Astrocyte (in vitro differentiated cells and primary cell): ENCODE measurements at regions not wholly inside any gene's neighbourhood (a gene's known extent, or its start where the extent isn't known, plus 50 kb on each side); places are given as distances from the start of the nearest gene placed in this dataset.

Experiments used
- DNase-seq: peaks from one replicate; pipeline ENCODE4 v3.0.0-alpha.2; 2010; ENCODE audit warnings: low read depth
- FAIRE-seq: peaks from 2 replicates; lab custom pipeline; 2011; peaks lifted over from hg19 to GRCh38; lab: Jason Lieb, UNC
- H2AFZ ChIP-seq: 2 replicates; pipeline ENCODE4 v1.6.0; 2012; ENCODE audit warnings: low read depth, low read length, inconsistent platforms
- H3K27ac ChIP-seq: 2 replicates; pipeline ENCODE4 v1.5.1; 2011; ENCODE audit warnings: low read depth, low read length, inconsistent platforms
- H3K27me3 ChIP-seq: 2 replicates; pipeline ENCODE4 v1.6.0; 2011; ENCODE audit warnings: low read length, inconsistent platforms; ENCODE audit not compliant: insufficient read depth
- H3K36me3 ChIP-seq: 2 replicates; pipeline ENCODE4 v1.5.1; 2011; ENCODE audit warnings: low read length, inconsistent platforms; ENCODE audit not compliant: insufficient read depth
- H3K4me1 ChIP-seq: 2 replicates; pipeline ENCODE4 v1.5.1; 2011; ENCODE audit warnings: low read length, inconsistent platforms; ENCODE audit not compliant: insufficient read depth
- H3K4me2 ChIP-seq: 2 replicates; pipeline ENCODE4 v1.6.0; 2012; ENCODE audit warnings: low read length, inconsistent platforms
- H3K4me3 ChIP-seq: 2 replicates; pipeline ENCODE4 v1.5.1; 2011; ENCODE audit warnings: low read depth, mild to moderate bottlenecking, low read length, inconsistent platforms; ENCODE audit not compliant: insufficient read depth
- H3K79me2 ChIP-seq: 2 replicates; pipeline ENCODE4 v1.6.0; 2012; ENCODE audit warnings: mild to moderate bottlenecking, low read length, inconsistent platforms; ENCODE audit not compliant: insufficient read depth
- H3K9ac ChIP-seq: 2 replicates; pipeline ENCODE4 v1.6.0; 2012; ENCODE audit warnings: mild to moderate bottlenecking, low read length, inconsistent platforms
- H3K9me3 ChIP-seq: 2 replicates; pipeline ENCODE4 v1.5.1; 2012; ENCODE audit warnings: low read depth, mild to moderate bottlenecking, low read length, inconsistent platforms; ENCODE audit not compliant: insufficient read depth
- H4K20me1 ChIP-seq: 2 replicates; pipeline ENCODE4 v1.6.0; 2012; ENCODE audit warnings: low read length, inconsistent platforms; ENCODE audit not compliant: insufficient read depth
- H3K27ac Mint-ChIP-seq: one replicate; pipeline ENCODE4 v1.8.0; 2021; ENCODE audit warnings: mild to moderate bottlenecking, mixed read lengths; ENCODE audit not compliant: unreplicated experiment
- H3K27me3 Mint-ChIP-seq: one replicate; pipeline ENCODE4 v1.8.0; 2021; ENCODE audit warnings: low read depth, mixed read lengths; ENCODE audit not compliant: unreplicated experiment
- H3K36me3 Mint-ChIP-seq: one replicate; pipeline ENCODE4 v1.8.0; 2021; ENCODE audit warnings: low read depth, mixed read lengths; ENCODE audit not compliant: unreplicated experiment
- H3K4me1 Mint-ChIP-seq: one replicate; pipeline ENCODE4 v1.8.0; 2021; ENCODE audit warnings: low read depth, mixed read lengths; ENCODE audit not compliant: unreplicated experiment
- H3K4me3 Mint-ChIP-seq: one replicate; pipeline ENCODE4 v1.8.0; 2021; ENCODE audit warnings: mild to moderate bottlenecking, moderate library complexity, mixed read lengths; ENCODE audit not compliant: unreplicated experiment
- H3K9me3 Mint-ChIP-seq: one replicate; pipeline ENCODE4 v1.8.0; 2021; ENCODE audit warnings: mild to moderate bottlenecking, mixed read lengths; ENCODE audit not compliant: unreplicated experiment
- CTCF ChIP-seq: IDR thresholded peaks from 2 replicates; pipeline ENCODE4 v1.5.1; 2011; ENCODE audit warnings: low read depth, mild to moderate bottlenecking, inconsistent platforms, low read length, moderate library complexity; ENCODE audit not compliant: insufficient read depth
- EZH2 ChIP-seq: IDR thresholded peaks from 2 replicates; pipeline ENCODE4 v1.6.1; 2012; ENCODE audit warnings: mild to moderate bottlenecking, low read length, inconsistent platforms; ENCODE audit not compliant: insufficient read depth

DNA sequence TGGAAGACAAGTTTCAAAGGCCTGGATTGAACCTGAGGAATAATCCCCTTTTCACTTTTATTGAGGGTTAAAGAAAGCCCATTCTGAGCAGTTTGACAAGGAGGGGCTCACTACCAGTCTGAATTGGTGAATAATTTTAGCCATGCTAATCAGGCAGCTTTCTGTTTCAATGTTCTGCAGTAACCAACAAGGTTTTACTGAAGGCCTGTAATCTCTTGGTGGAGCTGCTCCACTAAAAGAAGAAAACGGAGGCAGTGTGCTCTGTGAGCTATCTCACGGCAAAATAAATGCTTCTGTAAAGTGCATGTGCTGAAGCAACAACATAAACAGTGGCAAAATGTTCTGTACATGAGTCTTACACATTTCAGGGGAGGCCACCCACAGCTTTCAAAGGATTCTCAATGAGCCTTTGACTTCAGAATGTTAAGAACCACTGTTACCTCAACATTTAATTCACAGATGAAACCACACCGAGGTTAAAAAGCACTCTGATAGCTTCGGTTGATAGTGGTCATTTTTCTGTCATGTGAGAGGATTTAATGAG lies 111.2 kb downstream of the LRIG3 start:
- no peaks in the 10 kb centered on the region for H4K20me1 ChIP-seq
- no peaks in the 10 kb centered on the region for H3K9me3 Mint-ChIP-seq
- H3K27ac Mint-ChIP-seq = peak overlapping the region; percentile 14
- no peak overlapping the region for H3K27ac ChIP-seq
- H3K36me3 Mint-ChIP-seq = no peaks in the 10 kb centered on the region
- no peaks in the 10 kb centered on the region for H3K27me3 Mint-ChIP-seq
- H3K36me3 ChIP-seq = no peaks in the 10 kb centered on the region
- no peak overlapping the region for H3K4me2 ChIP-seq
- H3K79me2 ChIP-seq = no peaks in the 10 kb centered on the region
- DNase-seq = peak; percentile 22
- H3K9ac ChIP-seq = no peak overlapping the region
- H3K4me3 ChIP-seq = no peak overlapping the region
- TF ChIP-seq CTCF (no peak), EZH2 (no peak)
- H3K4me1 Mint-ChIP-seq = peaks cover 43% of the 10 kb centered on the region
- no peaks in the 10 kb centered on the region for H3K9me3 ChIP-seq
- no peak overlapping the region for H3K4me3 Mint-ChIP-seq
- H2AFZ ChIP-seq = no peak overlapping the region
- peaks cover 12% of the 10 kb centered on the region for H3K4me1 ChIP-seq
- H3K27me3 ChIP-seq = no peaks in the 10 kb centered on the region
- FAIRE-seq = no peak

- H3K4me3 Mint-ChIP-seq = no peak overlapping the region
- Histone ChIP-seq H3K27me3 (no peaks in the 10 kb centered on the region), H3K9ac (no peak overlapping the region), H3K27ac (no peak overlapping the region), H3K4me3 (no peak overlapping the region), H3K4me1 (peaks cover 11% of the 10 kb centered on the region), H3K36me3 (no peaks in the 10 kb centered on the region), H3K9me3 (no peaks in the 10 kb centered on the region), H4K20me1 (no peaks in the 10 kb centered on the region), H2AFZ (no peak overlapping the region), H3K4me2 (no peak overlapping the region), H3K79me2 (no peaks in the 10 kb centered on the region)
- H3K27me3 Mint-ChIP-seq = no peaks in the 10 kb centered on the region
- no peak overlapping the region for H3K27ac Mint-ChIP-seq
- TF ChIP-seq CTCF (no peak), EZH2 (no peak)
- DNase-seq (no peak), FAIRE-seq (no peak)
- peaks cover 37% of the 10 kb centered on the region for H3K4me1 Mint-ChIP-seq
- no peaks in the 10 kb centered on the region for H3K9me3 Mint-ChIP-seq
- no peaks in the 10 kb centered on the region for H3K36me3 Mint-ChIP-seq
Measured at GRCh38 chr12:58811346-58811745, 109.0 kb downstream of the LRIG3 start.

DNA sequence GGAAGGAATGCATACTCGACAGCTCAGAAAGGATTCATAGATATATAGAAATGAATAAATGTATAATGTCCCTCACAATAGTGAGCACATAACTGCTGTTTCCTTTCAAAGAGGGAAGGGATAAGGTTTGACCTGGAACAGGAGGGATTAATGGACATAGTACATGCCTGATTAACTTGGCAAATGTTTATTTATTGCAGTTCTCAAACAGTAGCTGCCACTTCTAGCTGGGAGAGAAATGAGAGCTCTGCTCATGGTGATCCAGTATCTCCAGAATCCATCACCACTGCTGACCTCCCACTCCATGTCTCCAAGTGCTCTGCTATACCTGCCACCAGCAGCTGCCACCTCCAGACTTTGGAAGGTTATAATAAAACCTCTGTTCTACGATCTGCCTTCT lies 108.1 kb downstream of the LRIG3 start:
- H3K27ac ChIP-seq = no peak overlapping the region

More for the DNA sequence above, 108.1 kb downstream of the LRIG3 start:
- Histone ChIP-seq H3K36me3 (no peaks in the 10 kb centered on the region), H2AFZ (no peak overlapping the region), H3K9me3 (no peaks in the 10 kb centered on the region), H3K27me3 (no peaks in the 10 kb centered on the region), H3K4me1 (peaks cover 11% of the 10 kb centered on the region), H3K79me2 (no peaks in the 10 kb centered on the region), H4K20me1 (no peaks in the 10 kb centered on the region), H3K4me3 (no peak overlapping the region), H3K9ac (no peak overlapping the region), H3K4me2 (no peak overlapping the region)
- Mint-ChIP-seq H3K36me3 (no peaks in the 10 kb centered on the region), H3K4me3 (no peak overlapping the region), H3K9me3 (no peaks in the 10 kb centered on the region), H3K27ac (no peak overlapping the region), H3K4me1 (peaks cover 37% of the 10 kb centered on the region), H3K27me3 (no peaks in the 10 kb centered on the region)
- FAIRE-seq = no peak
- DNase-seq = no peak
- TF ChIP-seq CTCF = no peak
- no peak for TF ChIP-seq EZH2
